ENCODE measurements at regions not wholly inside any gene's neighbourhood (a gene's known extent, or its start where the extent isn't known, plus 50 kb on each side); places are given as distances from the start of the nearest gene placed in this dataset.

GRCh38 chr5:156240414-156240813 is 86.5 kb upstream of the SGCD start:
- H3K4me3 ChIP-seq (ENCODE audit: low read length) = no peak overlapping the region

GRCh38 chr5:156241266-156241665 is 85.7 kb upstream of the SGCD start:
- no peaks in the 10 kb centered on the region for H3K4me1 ChIP-seq (ENCODE audit: control insufficient read depth, insufficient read depth, low read length)
- no peak overlapping the region for H3K4me3 ChIP-seq (ENCODE audit: low read length)
- no peaks in the 10 kb centered on the region for H3K27me3 ChIP-seq (ENCODE audit: control insufficient read depth, insufficient read depth, low read length)
- H3K9ac ChIP-seq (ENCODE audit: low read depth, low read length) = no peak overlapping the region
- H3K9me3 ChIP-seq (replicated peaks; ENCODE audit: low read length) = no peaks in the 10 kb centered on the region
- no peak overlapping the region for H3K4me2 ChIP-seq (ENCODE audit: low read length)
- no peaks in the 10 kb centered on the region for H3K36me3 ChIP-seq (ENCODE audit: insufficient read depth, low read length)

More at GRCh38 chr5:156240414-156240813, 86.5 kb upstream of the SGCD start:
- no peaks in the 10 kb centered on the region for H3K27me3 ChIP-seq (ENCODE audit: control insufficient read depth, insufficient read depth, low read length)
- no peaks in the 10 kb centered on the region for H3K9me3 ChIP-seq (replicated peaks; ENCODE audit: low read length)
- no peak overlapping the region for H3K4me2 ChIP-seq (ENCODE audit: low read length)
- H3K4me1 ChIP-seq (ENCODE audit: control insufficient read depth, insufficient read depth, low read length) = no peaks in the 10 kb centered on the region
- H3K9ac ChIP-seq (ENCODE audit: low read depth, low read length) = no peak overlapping the region
- H3K36me3 ChIP-seq (ENCODE audit: insufficient read depth, low read length) = no peaks in the 10 kb centered on the region

- H3K4me2 ChIP-seq (ENCODE audit: low read length) = no peak overlapping the region
- no peaks in the 10 kb centered on the region for H3K9me3 ChIP-seq (replicated peaks; ENCODE audit: low read length)
- H3K27me3 ChIP-seq (ENCODE audit: control insufficient read depth, insufficient read depth, low read length) = no peaks in the 10 kb centered on the region
- H3K4me3 ChIP-seq (ENCODE audit: low read length) = no peak overlapping the region
- H3K9ac ChIP-seq (ENCODE audit: low read depth, low read length) = no peak overlapping the region
- no peaks in the 10 kb centered on the region for H3K4me1 ChIP-seq (ENCODE audit: control insufficient read depth, insufficient read depth, low read length)
- no peaks in the 10 kb centered on the region for H3K36me3 ChIP-seq (ENCODE audit: insufficient read depth, low read length)
Observed at GRCh38 chr5:156245895-156246294, 81.1 kb upstream of the SGCD start.

- Histone ChIP-seq H3K27me3 (ENCODE audit: control insufficient read depth, insufficient read depth, low read length) (no peaks in the 10 kb centered on the region), H3K9me3 (replicated peaks; ENCODE audit: low read length) (no peaks in the 10 kb centered on the region), H3K4me3 (ENCODE audit: low read length) (no peak overlapping the region), H3K36me3 (ENCODE audit: insufficient read depth, low read length) (no peaks in the 10 kb centered on the region), H3K9ac (ENCODE audit: low read depth, low read length) (no peak overlapping the region), H3K4me2 (ENCODE audit: low read length) (no peak overlapping the region), H3K4me1 (ENCODE audit: control insufficient read depth, insufficient read depth, low read length) (no peaks in the 10 kb centered on the region)
Observed at GRCh38 chr5:156251076-156251475, 75.9 kb upstream of the SGCD start.

GRCh38 chr5:156253130-156253529 is 73.8 kb upstream of the SGCD start:
- H3K4me3 ChIP-seq (ENCODE audit: low read length) = no peak overlapping the region

GRCh38 chr5:156254196-156254595 is 72.8 kb upstream of the SGCD start:
- H3K4me1 ChIP-seq (ENCODE audit: control insufficient read depth, insufficient read depth, low read length) = no peaks in the 10 kb centered on the region
- no peak overlapping the region for H3K4me2 ChIP-seq (ENCODE audit: low read length)
- H3K9ac ChIP-seq (ENCODE audit: low read depth, low read length) = no peak overlapping the region
- no peaks in the 10 kb centered on the region for H3K9me3 ChIP-seq (replicated peaks; ENCODE audit: low read length)
- no peaks in the 10 kb centered on the region for H3K36me3 ChIP-seq (ENCODE audit: insufficient read depth, low read length)
- no peak overlapping the region for H3K4me3 ChIP-seq (ENCODE audit: low read length)
- H3K27me3 ChIP-seq (ENCODE audit: control insufficient read depth, insufficient read depth, low read length) = no peaks in the 10 kb centered on the region

More at GRCh38 chr5:156253130-156253529, 73.8 kb upstream of the SGCD start:
- Histone ChIP-seq H3K27me3 (ENCODE audit: control insufficient read depth, insufficient read depth, low read length) (no peaks in the 10 kb centered on the region), H3K4me1 (ENCODE audit: control insufficient read depth, insufficient read depth, low read length) (no peaks in the 10 kb centered on the region), H3K36me3 (ENCODE audit: insufficient read depth, low read length) (no peaks in the 10 kb centered on the region), H3K9ac (ENCODE audit: low read depth, low read length) (no peak overlapping the region), H3K9me3 (replicated peaks; ENCODE audit: low read length) (no peaks in the 10 kb centered on the region), H3K4me2 (ENCODE audit: low read length) (no peak overlapping the region)

GRCh38 chr5:156256642-156257041 is 70.3 kb upstream of the SGCD start:
- no peaks in the 10 kb centered on the region for H3K36me3 ChIP-seq (ENCODE audit: insufficient read depth, low read length)
- no peaks in the 10 kb centered on the region for H3K4me1 ChIP-seq (ENCODE audit: control insufficient read depth, insufficient read depth, low read length)
- no peak overlapping the region for H3K4me2 ChIP-seq (ENCODE audit: low read length)
- no peak overlapping the region for H3K9ac ChIP-seq (ENCODE audit: low read depth, low read length)
- H3K27me3 ChIP-seq (ENCODE audit: control insufficient read depth, insufficient read depth, low read length) = no peaks in the 10 kb centered on the region
- no peaks in the 10 kb centered on the region for H3K9me3 ChIP-seq (replicated peaks; ENCODE audit: low read length)
- H3K4me3 ChIP-seq (ENCODE audit: low read length) = no peak overlapping the region

GRCh38 chr5:156258934-156259333 is 68.0 kb upstream of the SGCD start:
- no peaks in the 10 kb centered on the region for H3K36me3 ChIP-seq (ENCODE audit: insufficient read depth, low read length)
- H3K4me2 ChIP-seq (ENCODE audit: low read length) = no peak overlapping the region
- no peaks in the 10 kb centered on the region for H3K9me3 ChIP-seq (replicated peaks; ENCODE audit: low read length)
- H3K9ac ChIP-seq (ENCODE audit: low read depth, low read length) = no peak overlapping the region
- no peaks in the 10 kb centered on the region for H3K4me1 ChIP-seq (ENCODE audit: control insufficient read depth, insufficient read depth, low read length)
- no peak overlapping the region for H3K4me3 ChIP-seq (ENCODE audit: low read length)
- H3K27me3 ChIP-seq (ENCODE audit: control insufficient read depth, insufficient read depth, low read length) = no peaks in the 10 kb centered on the region

- no peak overlapping the region for H3K4me2 ChIP-seq (ENCODE audit: low read length)
- no peak overlapping the region for H3K9ac ChIP-seq (ENCODE audit: low read depth, low read length)
- no peaks in the 10 kb centered on the region for H3K36me3 ChIP-seq (ENCODE audit: insufficient read depth, low read length)
- no peaks in the 10 kb centered on the region for H3K9me3 ChIP-seq (replicated peaks; ENCODE audit: low read length)
- no peaks in the 10 kb centered on the region for H3K27me3 ChIP-seq (ENCODE audit: control insufficient read depth, insufficient read depth, low read length)
- H3K4me3 ChIP-seq (ENCODE audit: low read length) = no peak overlapping the region
- no peaks in the 10 kb centered on the region for H3K4me1 ChIP-seq (ENCODE audit: control insufficient read depth, insufficient read depth, low read length)
Observed at GRCh38 chr5:156259618-156260017, 67.3 kb upstream of the SGCD start.

- H3K4me1 ChIP-seq (ENCODE audit: control insufficient read depth, insufficient read depth, low read length) = no peaks in the 10 kb centered on the region
- H3K4me3 ChIP-seq (ENCODE audit: low read length) = no peak overlapping the region
- H3K9ac ChIP-seq (ENCODE audit: low read depth, low read length) = no peak overlapping the region
- no peaks in the 10 kb centered on the region for H3K36me3 ChIP-seq (ENCODE audit: insufficient read depth, low read length)
- H3K27me3 ChIP-seq (ENCODE audit: control insufficient read depth, insufficient read depth, low read length) = no peaks in the 10 kb centered on the region
- no peaks in the 10 kb centered on the region for H3K9me3 ChIP-seq (replicated peaks; ENCODE audit: low read length)
- no peak overlapping the region for H3K4me2 ChIP-seq (ENCODE audit: low read length)
Observed at GRCh38 chr5:156261275-156261939, 65.6 kb upstream of the SGCD start.

GRCh38 chr5:156271569-156271968 is 55.4 kb upstream of the SGCD start:
- Histone ChIP-seq H3K4me1 (ENCODE audit: control insufficient read depth, insufficient read depth, low read length) (peaks cover 4% of the 10 kb centered on the region), H3K4me2 (ENCODE audit: low read length) (no peak overlapping the region), H3K27me3 (ENCODE audit: control insufficient read depth, insufficient read depth, low read length) (no peaks in the 10 kb centered on the region), H3K36me3 (ENCODE audit: insufficient read depth, low read length) (no peaks in the 10 kb centered on the region), H3K9me3 (replicated peaks; ENCODE audit: low read length) (no peaks in the 10 kb centered on the region), H3K9ac (ENCODE audit: low read depth, low read length) (no peak overlapping the region), H3K4me3 (ENCODE audit: low read length) (no peak overlapping the region)

- Histone ChIP-seq H3K4me1 (ENCODE audit: control insufficient read depth, insufficient read depth, low read length) (peaks cover 4% of the 10 kb centered on the region), H3K27me3 (ENCODE audit: control insufficient read depth, insufficient read depth, low read length) (no peaks in the 10 kb centered on the region), H3K9ac (ENCODE audit: low read depth, low read length) (no peak overlapping the region), H3K36me3 (ENCODE audit: insufficient read depth, low read length) (no peaks in the 10 kb centered on the region), H3K9me3 (replicated peaks; ENCODE audit: low read length) (no peaks in the 10 kb centered on the region), H3K4me2 (ENCODE audit: low read length) (no peak overlapping the region), H3K4me3 (ENCODE audit: low read length) (no peak overlapping the region)
Observed at GRCh38 chr5:156272139-156272538, 54.8 kb upstream of the SGCD start.

All from skeletal muscle satellite cell (primary cell).